GM18861 (cell line): ENCODE measurements at regions not wholly inside any gene's neighbourhood (a gene's known extent, or its start where the extent isn't known, plus 50 kb on each side); places are given as distances from the start of the nearest gene placed in this dataset.
"Not testable (repeated sequence)": the region's sequence is repeated elsewhere in the genome, so short reads cannot be mapped to it uniquely, and the experiment has no call there.

Experiments used
- ATAC-seq: cut with Tn5 transposase; IDR thresholded peaks from one replicate; pipeline ENCODE4 v1.9.1; 2021; ENCODE audit not compliant: unreplicated experiment

DNA sequence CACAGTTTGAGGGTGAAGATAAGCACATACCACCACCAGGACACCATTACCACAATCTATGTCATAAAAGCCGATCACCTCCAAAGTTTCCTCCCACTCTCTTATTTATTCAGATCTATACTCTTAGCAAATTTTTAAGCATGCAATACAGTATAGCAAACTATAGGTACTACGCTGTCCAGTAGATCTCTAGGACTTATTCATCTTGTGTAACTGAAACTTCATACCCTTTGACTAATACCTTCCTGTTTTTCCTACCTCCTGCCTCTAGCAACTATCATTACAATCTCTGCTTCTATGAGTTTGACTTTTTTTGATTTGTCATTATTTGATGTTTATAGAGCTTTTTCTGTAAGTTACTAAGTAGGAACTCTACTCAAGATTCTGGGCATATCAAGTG, 84.5 kb upstream of the MANSC4 start:
- ATAC-seq: no peak

DNA sequence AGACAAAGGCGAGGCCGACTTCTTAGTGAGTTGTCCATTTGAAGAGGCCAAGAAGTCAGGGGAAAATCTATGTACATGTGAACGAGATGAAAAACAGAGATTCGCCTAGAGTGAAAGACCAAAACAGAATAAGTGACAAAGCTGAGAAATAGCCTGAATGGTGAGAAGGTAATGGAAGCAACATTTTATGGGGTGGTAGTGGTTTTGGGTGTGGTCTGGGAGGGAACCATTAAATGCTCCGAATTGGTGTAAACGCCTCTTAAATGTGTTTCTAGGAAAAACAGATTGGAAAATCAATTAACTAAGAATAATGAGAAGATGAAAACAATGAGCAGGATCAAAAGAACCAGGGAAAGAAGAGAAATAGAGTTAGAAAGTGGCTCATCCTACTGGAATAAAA, 83.8 kb upstream of the MANSC4 start:
- no peak for ATAC-seq

DNA sequence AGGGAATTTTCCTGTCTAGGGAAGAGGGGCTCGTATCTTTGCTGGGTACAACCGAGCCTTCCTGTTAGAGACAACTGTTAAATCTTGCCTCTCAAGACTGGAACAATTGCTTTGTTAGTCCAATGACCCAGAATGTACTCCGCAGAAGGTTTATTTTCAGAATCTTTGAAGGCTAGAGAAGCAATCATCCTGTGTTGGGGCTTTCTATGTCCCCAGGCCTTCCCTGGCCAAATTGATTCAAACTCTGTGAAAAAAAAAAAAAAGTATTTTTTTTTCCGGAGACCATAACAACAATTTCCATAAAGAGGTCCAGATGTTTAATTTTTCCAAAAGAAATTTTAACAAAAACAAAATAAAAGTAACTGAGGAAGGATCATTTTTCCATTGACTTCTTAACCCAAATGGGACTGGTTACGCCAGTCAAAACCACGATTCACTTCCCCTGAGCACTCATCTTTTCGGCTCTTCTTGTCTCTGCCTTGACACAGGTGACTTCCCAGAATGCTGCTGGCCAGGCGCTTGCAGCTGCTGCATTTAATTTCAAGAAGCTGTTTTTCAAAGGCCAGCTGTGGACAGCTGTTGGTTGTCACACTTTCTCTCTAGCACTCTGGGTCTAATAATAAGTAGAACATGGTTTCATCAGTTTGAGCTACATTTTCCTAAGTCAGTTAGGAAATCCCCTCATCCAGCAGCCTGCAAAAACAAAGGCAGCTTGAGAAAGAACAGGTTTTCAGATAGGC, 81.6 kb upstream of the MANSC4 start:
- peak; percentile 95 for ATAC-seq

DNA sequence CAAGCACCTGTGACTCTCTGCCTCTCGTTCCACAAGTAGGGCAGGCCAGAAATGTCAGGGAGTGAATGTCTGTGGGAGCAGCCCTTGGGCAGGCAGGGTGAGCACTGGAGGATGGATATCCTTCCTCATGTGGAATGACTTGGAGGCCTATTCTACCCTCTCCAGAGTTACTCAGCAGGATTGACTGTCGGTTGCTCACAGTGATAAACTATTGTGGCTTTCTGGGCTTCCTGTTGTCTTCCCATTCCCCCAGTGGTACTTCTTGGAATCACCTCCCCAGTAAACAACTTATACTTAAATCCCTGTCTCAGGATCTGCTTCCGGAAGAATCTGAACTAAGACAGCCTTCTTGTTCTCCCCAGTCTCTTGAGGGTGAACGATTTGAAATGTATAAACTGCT, 79.6 kb upstream of the MANSC4 start:
- ATAC-seq: no peak

DNA sequence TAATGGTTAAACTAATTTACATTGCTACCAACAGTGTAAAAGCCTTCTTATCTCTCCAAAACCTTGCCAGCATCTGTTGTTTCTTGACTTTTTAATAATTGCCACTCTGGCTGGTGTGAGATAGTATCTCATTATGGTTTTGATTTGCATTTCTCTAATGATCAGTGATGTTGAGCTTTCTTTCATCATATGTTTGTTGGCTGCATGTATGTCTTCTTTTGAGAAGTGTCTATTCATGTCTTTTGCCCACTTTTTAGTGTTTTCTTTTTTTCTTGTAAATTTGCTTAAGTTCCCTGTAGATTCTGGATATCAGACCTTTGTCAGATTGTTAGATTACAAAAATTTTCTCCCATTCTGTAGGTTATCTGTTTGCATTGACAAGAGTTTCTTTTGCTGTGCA, 77.0 kb upstream of the MANSC4 start:
- not testable (repeated sequence) for ATAC-seq

DNA sequence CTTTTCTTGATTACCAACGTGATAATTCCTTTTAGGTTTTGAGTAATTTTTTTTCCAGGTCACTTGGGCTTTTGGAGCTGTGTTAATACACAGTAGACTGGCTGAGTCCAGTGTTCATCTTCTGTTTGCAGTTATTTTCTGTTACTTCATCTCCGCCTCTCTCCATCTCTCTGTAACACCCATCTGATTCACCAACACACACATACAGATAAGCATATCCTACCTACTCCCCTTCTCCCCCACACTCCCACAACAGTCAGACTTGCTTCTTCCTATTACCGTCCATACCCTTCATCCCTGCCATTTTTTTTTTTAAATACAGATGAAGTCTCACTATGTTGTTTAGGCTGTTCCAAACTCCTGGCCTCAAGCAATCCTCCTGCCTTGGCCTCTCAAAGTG, 72.7 kb upstream of the MANSC4 start:
- no peak for ATAC-seq
